ENCODE measurements at regions not wholly inside any gene's neighbourhood (a gene's known extent, or its start where the extent isn't known, plus 50 kb on each side); places are given as distances from the start of the nearest gene placed in this dataset.

GRCh38 chr9:85884256-85884655 lies 56.7 kb upstream of the NAA35 start:
- DNase-seq: no peak

DNA sequence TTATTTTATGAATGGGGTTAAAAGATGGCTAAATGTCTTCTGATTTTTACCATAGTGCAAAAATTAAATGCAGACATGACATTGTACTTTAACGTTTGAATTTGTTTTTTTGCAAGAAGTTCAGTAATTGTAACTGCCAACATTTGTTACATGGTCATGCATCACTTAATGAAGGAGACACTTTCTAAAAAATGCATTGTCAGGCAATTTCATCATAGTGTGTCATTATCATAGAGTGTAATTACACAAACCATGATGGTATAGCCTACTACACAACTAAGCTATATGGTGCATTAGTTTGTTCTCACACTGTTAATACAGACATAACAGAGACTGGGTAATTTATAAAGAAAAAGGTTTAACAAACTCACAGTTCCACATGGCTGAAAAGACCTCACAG lies 50.0 kb upstream of the NAA35 start:
- DNase-seq: no peak
